Smooth muscle cell (in vitro differentiated cells): ENCODE measurements at regions not wholly inside any gene's neighbourhood (a gene's known extent, or its start where the extent isn't known, plus 50 kb on each side); places are given as distances from the start of the nearest gene placed in this dataset.
A peak's percentile ranks its signal among the peaks of the same experiment; 100 is the strongest.
"Not testable (repeated sequence)": the region's sequence is repeated elsewhere in the genome, so short reads cannot be mapped to it uniquely, and the experiment has no call there.

Experiments used
- DNase-seq: peaks from one replicate; lab custom pipeline; 2025; ENCODE audit not compliant: unreplicated experiment; lab: John Stamatoyannopoulos, UW
- H2AFZ ChIP-seq: fragments of 200-600 bp; sonication (generic); 2 replicates; pipeline ENCODE4 v1.6.0; 2016; ENCODE audit warnings: antibody characterized with exemption, low read depth, mild to moderate bottlenecking
- H3F3A ChIP-seq: fragments of 200-600 bp; sonication (generic); 2 replicates; pipeline ENCODE4 v1.6.0; 2017; ENCODE audit warnings: antibody characterized with exemption, low read depth
- H3K27ac ChIP-seq: fragments of 200-600 bp; sonication (generic); 2 replicates; pipeline ENCODE4 v1.5.1; 2016; ENCODE audit warnings: low read depth, mild to moderate bottlenecking
- H3K27me3 ChIP-seq: fragments of 200-600 bp; sonication (generic); 2 replicates; pipeline ENCODE4 v1.6.1; 2016; ENCODE audit warnings: low read depth, mild to moderate bottlenecking
- H3K36me3 ChIP-seq: fragments of 200-600 bp; sonication (generic); 2 replicates; pipeline ENCODE4 v1.5.1; 2016; ENCODE audit warnings: low read depth
- H3K4me1 ChIP-seq: fragments of 200-600 bp; sonication (generic); 2 replicates; pipeline ENCODE4 v1.5.1; 2016; ENCODE audit warnings: low read depth
- H3K4me2 ChIP-seq: fragments of 200-600 bp; sonication (generic); 2 replicates; pipeline ENCODE4 v1.6.0; 2016; ENCODE audit warnings: mild to moderate bottlenecking
- H3K4me3 ChIP-seq: fragments of 200-600 bp; sonication (generic); 2 replicates; pipeline ENCODE4 v1.5.1; 2016; ENCODE audit warnings: mild to moderate bottlenecking
- H3K79me2 ChIP-seq: fragments of 200-600 bp; sonication (generic); 2 replicates; pipeline ENCODE4 v1.6.0; 2016; ENCODE audit warnings: low read depth, mild to moderate bottlenecking
- H3K9ac ChIP-seq: fragments of 200-600 bp; sonication (generic); 2 replicates; pipeline ENCODE4 v1.6.0; 2016; ENCODE audit warnings: low read depth
- H3K9me3 ChIP-seq: fragments of 200-600 bp; sonication (generic); replicated peaks from 2 replicates; pipeline ENCODE4 v1.5.1; 2016; ENCODE audit warnings: low read depth
- H4K20me1 ChIP-seq: fragments of 200-600 bp; sonication (generic); 2 replicates; pipeline ENCODE4 v1.6.0; 2016; ENCODE audit warnings: low read depth
- CTCF ChIP-seq: fragments of 200-600 bp; sonication (generic); IDR thresholded peaks from 2 replicates; pipeline ENCODE4 v1.5.1; 2017; ENCODE audit warnings: borderline replicate concordance, mild to moderate bottlenecking, antibody characterized with exemption; ENCODE audit not compliant: insufficient read depth, poor library complexity, severe bottlenecking
- WGBS: methylation state at CpG from one replicate; pipeline ENCODE4 v1.1.7; 2016; ENCODE audit warnings: low lambda C conversion rate; 5-methylcytosine and 5-hydroxymethylcytosine counted together

- Histone ChIP-seq H3K9me3 (peaks cover 3% of the 10 kb centered on the region), H3K4me3 (no peak overlapping the region), H3K4me1 (peaks cover 7% of the 10 kb centered on the region), H3K27ac (no peak overlapping the region), H3K27me3 (no peaks in the 10 kb centered on the region), H3F3A (no peaks in the 10 kb centered on the region), H3K36me3 (no peaks in the 10 kb centered on the region), H4K20me1 (no peaks in the 10 kb centered on the region), H3K4me2 (no peak overlapping the region), H2AFZ (no peak overlapping the region), H3K79me2 (no peaks in the 10 kb centered on the region), H3K9ac (no peak overlapping the region)
- DNase-seq: no peak
- 85% methylated on average over 13 of the region's 13 CpGs for WGBS
- no peak for TF ChIP-seq CTCF
These were observed 526.5 kb downstream of the TRIML1 start for GRCh38 chr4:188665491-188666457.

GRCh38 chr4:188678691-188679090 is 539.5 kb downstream of the TRIML1 start:
- not testable (repeated sequence) for H3K4me1 ChIP-seq, H4K20me1 ChIP-seq, H3F3A ChIP-seq, H3K36me3 ChIP-seq, H3K4me2 ChIP-seq, DNase-seq, H3K9me3 ChIP-seq, H3K27me3 ChIP-seq, H3K9ac ChIP-seq, H2AFZ ChIP-seq, H3K4me3 ChIP-seq, H3K79me2 ChIP-seq, H3K27ac ChIP-seq
- WGBS: 98% methylated on average over 3 of the region's 3 CpGs

GRCh38 chr4:188680004-188680666 is 540.9 kb downstream of the TRIML1 start:
- H3K27ac ChIP-seq: no peak overlapping the region
- H3K9ac ChIP-seq: no peak overlapping the region
- H3K36me3 ChIP-seq: no peaks in the 10 kb centered on the region
- no peak overlapping the region for H3K4me3 ChIP-seq
- no peaks in the 10 kb centered on the region for H3K79me2 ChIP-seq
- H3K4me2 ChIP-seq: no peak overlapping the region
- no peak for TF ChIP-seq CTCF
- DNase-seq: no peak
- no peaks in the 10 kb centered on the region for H3K9me3 ChIP-seq
- no peaks in the 10 kb centered on the region for H3K4me1 ChIP-seq
- WGBS: 76% methylated on average over 12 of the region's 12 CpGs
- no peaks in the 10 kb centered on the region for H4K20me1 ChIP-seq
- no peaks in the 10 kb centered on the region for H3K27me3 ChIP-seq
- peak overlapping the region; percentile 21 for H2AFZ ChIP-seq
- H3F3A ChIP-seq: no peaks in the 10 kb centered on the region

DNA sequence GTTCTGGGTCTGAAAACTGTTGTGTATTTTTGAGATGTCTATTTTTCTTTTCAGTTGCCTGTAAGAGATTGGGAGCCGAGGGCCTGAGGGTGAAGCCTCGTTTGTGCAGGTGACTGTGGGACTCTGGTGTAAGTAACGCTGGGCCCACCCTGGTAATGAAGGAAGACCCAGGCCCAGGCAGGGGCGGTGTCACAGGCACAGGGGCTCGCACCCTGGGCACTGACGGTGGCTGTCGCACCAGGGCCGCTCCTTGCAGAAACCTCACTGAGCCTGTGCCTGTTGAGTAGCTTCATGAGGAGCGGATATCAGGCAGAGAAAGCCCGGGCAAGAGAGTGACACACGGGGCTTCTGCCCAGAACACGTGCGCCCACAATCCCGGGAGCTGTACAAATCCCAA is 541.4 kb downstream of the TRIML1 start:
- Histone ChIP-seq H3K27me3 (no peaks in the 10 kb centered on the region), H3K4me3 (no peak overlapping the region), H4K20me1 (no peaks in the 10 kb centered on the region), H2AFZ (no peak overlapping the region), H3F3A (no peaks in the 10 kb centered on the region), H3K9ac (no peak overlapping the region), H3K4me1 (no peaks in the 10 kb centered on the region), H3K79me2 (no peaks in the 10 kb centered on the region), H3K36me3 (no peaks in the 10 kb centered on the region), H3K4me2 (no peak overlapping the region), H3K9me3 (no peaks in the 10 kb centered on the region), H3K27ac (no peak overlapping the region)
- DNase-seq: no peak
- no peak for TF ChIP-seq CTCF
- 94% methylated on average over 14 of the region's 14 CpGs for WGBS
